Ishikawa (cell line): ENCODE measurements at regions not wholly inside any gene's neighbourhood (a gene's known extent, or its start where the extent isn't known, plus 50 kb on each side); places are given as distances from the start of the nearest gene placed in this dataset.

Experiments
- CEBPB ChIP-seq: IDR thresholded peaks from 2 replicates; pipeline ENCODE4 v1.6.1; 2012
- CREB1 ChIP-seq: IDR thresholded peaks from 2 replicates; pipeline ENCODE4 v1.6.1; 2012; ENCODE audit warnings: low read depth
- EGR1 ChIP-seq: IDR thresholded peaks from 2 replicates; pipeline ENCODE4 v1.6.1; 2012
- EP300 ChIP-seq: IDR thresholded peaks from 2 replicates; pipeline ENCODE4 v1.6.1; 2012; ENCODE audit warnings: borderline replicate concordance
- FOXM1 ChIP-seq: IDR thresholded peaks from 2 replicates; pipeline ENCODE4 v1.6.1; 2012; ENCODE audit warnings: low read depth, borderline replicate concordance
- MAX ChIP-seq: IDR thresholded peaks from 2 replicates; pipeline ENCODE4 v1.6.1; 2012
- NFIC ChIP-seq: IDR thresholded peaks from 2 replicates; pipeline ENCODE4 v1.6.1; 2012
- RAD21 ChIP-seq: IDR thresholded peaks from 2 replicates; pipeline ENCODE4 v1.6.1; 2012; ENCODE audit warnings: low read depth
- REST ChIP-seq: IDR thresholded peaks from 2 replicates; pipeline ENCODE4 v1.6.1; 2012; ENCODE audit warnings: low read depth, mild to moderate bottlenecking
- TAF1 ChIP-seq: IDR thresholded peaks from 2 replicates; pipeline ENCODE4 v1.6.1; 2012; ENCODE audit warnings: low read depth, mild to moderate bottlenecking
- TCF12 ChIP-seq: IDR thresholded peaks from 2 replicates; pipeline ENCODE4 v1.6.1; 2012; ENCODE audit warnings: low read depth
- TEAD4 ChIP-seq: IDR thresholded peaks from 2 replicates; pipeline ENCODE4 v1.6.1; 2012
- USF1 ChIP-seq: IDR thresholded peaks from 2 replicates; pipeline ENCODE4 v1.6.1; 2012
- YY1 ChIP-seq: IDR thresholded peaks from 2 replicates; pipeline ENCODE4 v1.6.1; 2012; ENCODE audit warnings: low read depth
- ZBTB7A ChIP-seq: IDR thresholded peaks from 2 replicates; pipeline ENCODE4 v1.6.1; 2012; ENCODE audit warnings: low read depth

GRCh38 chr10:47223236-47223635 lies 76.8 kb upstream of the GDF10 start:
- no peak for TF ChIP-seq REST

- TF ChIP-seq YY1 (no peak), CEBPB (no peak), RAD21 (no peak), REST (no peak), EP300 (no peak)
Observed at GRCh38 chr10:47224546-47225218, 75.3 kb upstream of the GDF10 start.

- TF ChIP-seq CREB1 (no peak), RAD21 (peak; percentile 41)
Observed at GRCh38 chr10:47225219-47225927, 74.6 kb upstream of the GDF10 start.

- no peak for TF ChIP-seq TCF12
- no peak for TF ChIP-seq CEBPB
- TF ChIP-seq MAX: no peak
- TF ChIP-seq REST: no peak
Observed at GRCh38 chr10:47225928-47226645, 73.9 kb upstream of the GDF10 start.

- TF ChIP-seq TCF12 (no peak), RAD21 (no peak), FOXM1 (no peak), EP300 (no peak), CREB1 (no peak), CEBPB (no peak), ZBTB7A (no peak), USF1 (no peak), TAF1 (no peak), EGR1 (no peak), YY1 (no peak), REST (no peak), MAX (no peak), TEAD4 (no peak), NFIC (no peak)
Observed at GRCh38 chr10:47230482-47230881, 69.5 kb upstream of the GDF10 start.
